Prostate gland (tissue), 2 donors: ENCODE measurements at regions not wholly inside any gene's neighbourhood (a gene's known extent, or its start where the extent isn't known, plus 50 kb on each side); places are given as distances from the start of the nearest gene placed in this dataset.

Source experiments
- POLR2A ChIP-seq: fragments of 450-650 bp; IDR thresholded peaks from one replicate; pipeline ENCODE4 v1.6.1; 2016; ENCODE audit warnings: antibody characterized with exemption, mild to moderate bottlenecking
- POLR2AphosphoS5 ChIP-seq: sonication (generic); formaldehyde crosslinking; IDR thresholded peaks from one replicate; pipeline ENCODE4 v1.6.1; 2017; ENCODE audit warnings: antibody characterized with exemption
- TF ChIP-seq, protein P1 (sequence below), 4 experiments: fragments of 200-600 bp in 2 of 4; fragments of 450-650 bp in 2 of 4; sonication (generic) in 2 of 4; IDR thresholded peaks; 1 replicate in 3 of 4; 2 replicates in 1 of 4; pipeline ENCODE4 v1.5.1; 2016 to 2019; ENCODE audit warnings: antibody characterized with exemption in 4 of 4, mild to moderate bottlenecking in 2 of 4, moderate library complexity in 2 of 4

DNA sequence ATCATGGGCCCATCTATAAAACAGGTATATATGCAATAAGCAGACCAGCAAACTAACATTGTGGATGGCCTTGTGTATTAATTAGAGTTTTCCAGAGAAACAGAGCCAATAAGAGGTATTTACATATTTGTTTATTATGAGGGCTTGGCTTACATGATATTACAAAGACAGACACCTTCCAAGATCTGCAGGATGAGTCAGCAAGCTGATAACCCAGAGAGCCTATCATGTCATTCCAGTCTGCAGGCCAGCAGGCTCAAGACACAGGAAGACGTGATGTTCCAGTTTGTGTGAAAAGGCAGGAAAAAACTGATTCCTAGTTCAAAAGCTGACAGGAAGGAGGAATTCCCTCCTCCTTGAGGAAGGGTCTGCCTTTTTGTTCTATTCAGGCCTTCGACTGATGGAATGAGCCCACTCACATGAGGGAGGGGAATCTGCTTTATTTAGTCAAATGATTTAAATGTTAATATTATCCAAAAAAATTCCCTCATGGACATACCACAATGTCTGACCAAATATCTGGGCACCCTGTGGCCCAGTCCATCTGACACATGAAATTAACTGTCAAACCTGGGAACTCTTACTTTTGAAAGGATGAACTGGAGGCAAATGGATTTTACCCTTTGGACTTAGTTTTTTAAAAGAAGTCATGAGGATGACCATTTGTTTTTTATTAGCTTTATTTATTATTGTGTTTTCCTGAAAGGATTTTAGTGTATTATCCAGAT, 161.2 kb upstream of the CHD1 start:
- TF ChIP-seq, protein P1, sequence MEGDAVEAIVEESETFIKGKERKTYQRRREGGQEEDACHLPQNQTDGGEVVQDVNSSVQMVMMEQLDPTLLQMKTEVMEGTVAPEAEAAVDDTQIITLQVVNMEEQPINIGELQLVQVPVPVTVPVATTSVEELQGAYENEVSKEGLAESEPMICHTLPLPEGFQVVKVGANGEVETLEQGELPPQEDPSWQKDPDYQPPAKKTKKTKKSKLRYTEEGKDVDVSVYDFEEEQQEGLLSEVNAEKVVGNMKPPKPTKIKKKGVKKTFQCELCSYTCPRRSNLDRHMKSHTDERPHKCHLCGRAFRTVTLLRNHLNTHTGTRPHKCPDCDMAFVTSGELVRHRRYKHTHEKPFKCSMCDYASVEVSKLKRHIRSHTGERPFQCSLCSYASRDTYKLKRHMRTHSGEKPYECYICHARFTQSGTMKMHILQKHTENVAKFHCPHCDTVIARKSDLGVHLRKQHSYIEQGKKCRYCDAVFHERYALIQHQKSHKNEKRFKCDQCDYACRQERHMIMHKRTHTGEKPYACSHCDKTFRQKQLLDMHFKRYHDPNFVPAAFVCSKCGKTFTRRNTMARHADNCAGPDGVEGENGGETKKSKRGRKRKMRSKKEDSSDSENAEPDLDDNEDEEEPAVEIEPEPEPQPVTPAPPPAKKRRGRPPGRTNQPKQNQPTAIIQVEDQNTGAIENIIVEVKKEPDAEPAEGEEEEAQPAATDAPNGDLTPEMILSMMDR (IDR thresholded peaks at IDR 0.05): no peak
- no peak for TF ChIP-seq POLR2AphosphoS5
- TF ChIP-seq POLR2A: no peak
